SU-DHL-6 (cell line): ENCODE measurements at regions not wholly inside any gene's neighbourhood (a gene's known extent, or its start where the extent isn't known, plus 50 kb on each side); places are given as distances from the start of the nearest gene placed in this dataset.

Experiments
- H2AFZ ChIP-seq: fragments of 200-600 bp; sonication (generic); 2 replicates; pipeline ENCODE4 v1.6.1; 2014; ENCODE audit warnings: low read depth, mild to moderate bottlenecking, moderate library complexity, mixed read lengths, antibody characterized with exemption, low read length; ENCODE audit not compliant: severe bottlenecking
- H3F3A ChIP-seq: fragments of 200-600 bp; shearing (Covaris generic); 2 replicates; pipeline ENCODE4 v1.6.0; 2016; ENCODE audit warnings: antibody characterized with exemption, mild to moderate bottlenecking; ENCODE audit not compliant: insufficient read depth
- H3K27ac ChIP-seq: fragments of 200-600 bp; sonication (generic); 2 replicates; pipeline ENCODE4 v1.5.1; 2016; ENCODE audit warnings: low read depth, mild to moderate bottlenecking, low read length, moderate library complexity, mixed read lengths
- H3K27me3 ChIP-seq: fragments of 200-600 bp; sonication (generic), shearing (Covaris generic); 2 replicates; pipeline ENCODE4 v1.6.0; 2014; ENCODE audit warnings: mild to moderate bottlenecking, low read length
- H3K36me3 ChIP-seq: fragments of 200-600 bp; sonication (generic); 2 replicates; pipeline ENCODE4 v1.6.1; 2014; ENCODE audit warnings: mild to moderate bottlenecking, low read length, mixed read lengths
- H3K4me2 ChIP-seq: fragments of 300-600, 200-600 bp; shearing (Covaris generic), sonication (generic); 2 replicates; pipeline ENCODE4 v1.6.0; 2014; ENCODE audit warnings: low read length, low read depth, mild to moderate bottlenecking; ENCODE audit not compliant: poor library complexity, severe bottlenecking
- H3K4me3 ChIP-seq: fragments of 200-600 bp; sonication (generic); 2 replicates; pipeline ENCODE4 v1.5.1; 2014; ENCODE audit warnings: antibody characterized with exemption, low read length, mild to moderate bottlenecking, mixed read lengths; ENCODE audit not compliant: insufficient read depth, poor library complexity, severe bottlenecking
- H3K79me2 ChIP-seq: fragments of 200-600 bp; sonication (generic); 2 replicates; pipeline ENCODE4 v1.6.1; 2014; ENCODE audit warnings: mild to moderate bottlenecking, low read length, moderate library complexity; ENCODE audit not compliant: insufficient read depth
- H3K9ac ChIP-seq: fragments of 200-600 bp; sonication (generic); 2 replicates; pipeline ENCODE4 v1.7.0; 2014; ENCODE audit warnings: mild to moderate bottlenecking, low read length
- H3K9me2 ChIP-seq: fragments of 200-600 bp; sonication (generic); replicated peaks from 2 replicates; pipeline ENCODE4 v1.6.1; 2014; ENCODE audit warnings: low read length; ENCODE audit not compliant: insufficient read depth
- H3K9me3 ChIP-seq: fragments of 200-600 bp; sonication (generic); 2 replicates; pipeline ENCODE4 v1.6.1; 2014; ENCODE audit warnings: low read length, mixed read lengths; ENCODE audit not compliant: insufficient read depth
- H4K20me1 ChIP-seq: fragments of 200-600 bp; sonication (generic); 2 replicates; pipeline ENCODE4 v1.6.1; 2014; ENCODE audit warnings: low read depth, mild to moderate bottlenecking, antibody characterized with exemption, low read length, moderate library complexity, mixed read lengths
- CTCF ChIP-seq: fragments of 200-600 bp; sonication (generic); IDR thresholded peaks from one replicate; pipeline ENCODE4 v1.5.1; 2017; ENCODE audit warnings: antibody characterized with exemption, mild to moderate bottlenecking, low read length, moderate library complexity; ENCODE audit not compliant: insufficient read depth, poor library complexity, severe bottlenecking
- EZH2phosphoT487 ChIP-seq: fragments of 200-600 bp; sonication (generic), shearing (Covaris generic); conservative IDR thresholded peaks from 2 replicates; pipeline ENCODE4 v1.6.1; 2018; ENCODE audit warnings: mild to moderate bottlenecking, antibody characterized with exemption, low read length, moderate library complexity, mixed read lengths

GRCh38 chr4:138413273-138413672, 171.1 kb upstream of the SLC7A11 start:
- H4K20me1 ChIP-seq, result no peaks in the 10 kb centered on the region
- H3K27me3 ChIP-seq, result no peaks in the 10 kb centered on the region
- H3K9me2 ChIP-seq, result no peaks in the 10 kb centered on the region
- H3K36me3 ChIP-seq, result no peaks in the 10 kb centered on the region
- H3K79me2 ChIP-seq, result no peaks in the 10 kb centered on the region
- H3K4me2 ChIP-seq, result no peak overlapping the region
- no peaks in the 10 kb centered on the region for H3K9me3 ChIP-seq
- no peak overlapping the region for H3K27ac ChIP-seq
- TF ChIP-seq EZH2phosphoT487 (no peak), CTCF (no peak)
- H3K9ac ChIP-seq, result no peak overlapping the region
- no peak overlapping the region for H3K4me3 ChIP-seq
- H2AFZ ChIP-seq, result no peak overlapping the region
- no peaks in the 10 kb centered on the region for H3F3A ChIP-seq

DNA sequence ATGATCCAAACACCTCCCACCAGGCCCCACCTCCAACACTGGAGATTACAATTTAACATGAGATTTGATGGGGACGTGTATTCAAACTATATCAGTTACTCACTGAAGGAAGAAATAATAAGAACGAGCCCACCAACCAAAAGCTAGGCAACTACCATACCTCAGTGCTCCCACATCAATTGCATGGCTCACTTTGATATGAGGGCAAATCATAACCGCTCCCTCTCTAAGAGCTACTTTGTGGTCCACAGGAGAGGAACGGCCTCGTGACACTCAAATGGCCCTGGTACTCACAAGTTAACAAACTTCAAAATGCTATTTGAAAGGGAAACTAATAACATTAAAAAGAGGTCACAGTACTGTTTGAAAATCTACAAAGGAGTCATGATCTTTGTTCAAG, 170.7 kb upstream of the SLC7A11 start:
- H3K4me2 ChIP-seq, result no peak overlapping the region
- H3K27me3 ChIP-seq, result no peaks in the 10 kb centered on the region
- H3K36me3 ChIP-seq, result no peaks in the 10 kb centered on the region
- H3K27ac ChIP-seq, result no peak overlapping the region
- no peak overlapping the region for H3K9ac ChIP-seq
- no peak overlapping the region for H2AFZ ChIP-seq
- no peak for TF ChIP-seq EZH2phosphoT487
- no peak for TF ChIP-seq CTCF
- no peaks in the 10 kb centered on the region for H3K9me3 ChIP-seq
- no peak overlapping the region for H3K4me3 ChIP-seq
- H3K9me2 ChIP-seq, result no peaks in the 10 kb centered on the region
- H3K79me2 ChIP-seq, result no peaks in the 10 kb centered on the region
- no peaks in the 10 kb centered on the region for H4K20me1 ChIP-seq
- H3F3A ChIP-seq, result no peaks in the 10 kb centered on the region

DNA sequence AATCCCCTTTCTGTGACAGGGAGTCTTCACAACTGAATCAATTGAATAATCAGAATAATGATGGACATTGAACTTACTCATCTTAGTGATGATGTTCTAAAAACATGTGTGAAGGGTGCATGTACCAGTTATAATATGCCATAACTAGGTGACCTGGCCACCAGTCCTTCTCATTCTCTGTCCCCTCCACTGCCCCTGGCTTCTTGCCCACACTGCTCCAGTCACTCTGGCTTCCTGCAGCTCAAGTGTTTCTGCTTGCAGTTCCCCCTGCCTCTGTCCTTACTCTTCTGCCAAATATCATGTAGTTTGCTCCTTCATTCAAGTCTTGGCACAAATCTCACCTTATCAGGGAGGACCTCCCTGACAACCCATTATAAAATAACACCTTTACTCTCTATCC, 168.1 kb upstream of the SLC7A11 start:
- Histone ChIP-seq H3K9me2 (no peaks in the 10 kb centered on the region), H3K9me3 (no peaks in the 10 kb centered on the region)
- TF ChIP-seq CTCF, result no peak
- TF ChIP-seq EZH2phosphoT487, result no peak

GRCh38 chr4:138409670-138410069, 167.5 kb upstream of the SLC7A11 start:
- H3K9me2 ChIP-seq, result no peaks in the 10 kb centered on the region
- TF ChIP-seq EZH2phosphoT487 (no peak), CTCF (no peak)
- no peak overlapping the region for H3K4me3 ChIP-seq
- H3K79me2 ChIP-seq, result no peaks in the 10 kb centered on the region
- H4K20me1 ChIP-seq, result no peaks in the 10 kb centered on the region
- no peaks in the 10 kb centered on the region for H3K27me3 ChIP-seq
- H3K4me2 ChIP-seq, result no peak overlapping the region
- H3K36me3 ChIP-seq, result no peaks in the 10 kb centered on the region
- H3K9ac ChIP-seq, result no peak overlapping the region
- no peak overlapping the region for H2AFZ ChIP-seq
- H3K9me3 ChIP-seq, result no peaks in the 10 kb centered on the region
- H3K27ac ChIP-seq, result no peak overlapping the region
- H3F3A ChIP-seq, result no peaks in the 10 kb centered on the region

More for the DNA sequence above, 168.1 kb upstream of the SLC7A11 start:
- no peak overlapping the region for H3K9ac ChIP-seq
- H3K27me3 ChIP-seq, result no peaks in the 10 kb centered on the region
- H3K4me2 ChIP-seq, result no peak overlapping the region
- no peaks in the 10 kb centered on the region for H3K79me2 ChIP-seq
- H3K4me3 ChIP-seq, result no peak overlapping the region
- H3K36me3 ChIP-seq, result no peaks in the 10 kb centered on the region
- H3K27ac ChIP-seq, result no peak overlapping the region
- H3F3A ChIP-seq, result no peaks in the 10 kb centered on the region
- no peak overlapping the region for H2AFZ ChIP-seq
- H4K20me1 ChIP-seq, result no peaks in the 10 kb centered on the region
